Erythroblast (primary cell): ENCODE measurements at regions not wholly inside any gene's neighbourhood (a gene's known extent, or its start where the extent isn't known, plus 50 kb on each side); places are given as distances from the start of the nearest gene placed in this dataset.

ENCODE experiments used
- GATA1 ChIP-seq: IDR thresholded peaks from 2 replicates; pipeline ENCODE4 v1.6.1; 2011; ENCODE audit warnings: low read depth, mild to moderate bottlenecking, control low read depth, low read length, moderate library complexity
- POLR2A ChIP-seq: IDR thresholded peaks from 2 replicates; pipeline ENCODE4 v1.6.1; 2011; ENCODE audit warnings: mild to moderate bottlenecking, low read length

- no peak for TF ChIP-seq POLR2A
- no peak for TF ChIP-seq GATA1
These were observed 109.5 kb downstream of the TAF11L14 start for GRCh38 chr5:17743580-17744435.
